ENCODE measurements at regions not wholly inside any gene's neighbourhood (a gene's known extent, or its start where the extent isn't known, plus 50 kb on each side); places are given as distances from the start of the nearest gene placed in this dataset.
"Not testable (repeated sequence)": the region's sequence is repeated elsewhere in the genome, so short reads cannot be mapped to it uniquely, and the experiment has no call there.

- DNase-seq (no peak), ATAC-seq (no peak)
- intact Hi-C loops (cut with DNase I), result loop anchor here in 1 of 2 donors (10.0 kb wide), 1 partner anchor 521 kb away; no protein-coding TSS in a partner anchor
Observed at GRCh38 chr10:57333880-57334279, 933.8 kb downstream of the IPMK start.

- ATAC-seq; intact Hi-C loops (cut with DNase I); DNase-seq: not testable (repeated sequence)
Observed at GRCh38 chr10:57321400-57321854, 946.3 kb downstream of the IPMK start.

- intact Hi-C loops (cut with DNase I), result no loop called here
Observed at GRCh38 chr10:57320416-57320815, 947.3 kb downstream of the IPMK start.

GRCh38 chr10:57314046-57314445, 953.0 kb upstream of the ZWINT start:
- ATAC-seq, result no peak
- intact Hi-C loops (cut with DNase I), result no loop called here
- DNase-seq, result no peak

More at GRCh38 chr10:57320416-57320815, 947.3 kb downstream of the IPMK start:
- ATAC-seq, result no peak
- DNase-seq, result no peak

- DNase-seq (no peak), ATAC-seq (no peak)
- intact Hi-C loops (cut with DNase I), result no loop called here
Observed at GRCh38 chr10:57303566-57303965, 942.5 kb upstream of the ZWINT start.

- intact Hi-C loops (cut with DNase I), result no loop called here
- ATAC-seq, result no peak
- DNase-seq, result no peak
Observed at GRCh38 chr10:57300718-57301117, 939.7 kb upstream of the ZWINT start.

GRCh38 chr10:57294698-57295097, 933.6 kb upstream of the ZWINT start:
- intact Hi-C loops (cut with DNase I), result no loop called here
- DNase-seq, result no peak
- ATAC-seq, result no peak

- ATAC-seq (no peak), DNase-seq (no peak)
- intact Hi-C loops (cut with DNase I), result no loop called here
Observed at GRCh38 chr10:57288754-57289153, 927.7 kb upstream of the ZWINT start.

GRCh38 chr10:57262892-57263291, 901.8 kb upstream of the ZWINT start:
- DNase-seq, result no peak
- ATAC-seq, result no peak
- intact Hi-C loops (cut with DNase I), result no loop called here

- no peak for DNase-seq
- no peak for ATAC-seq
- intact Hi-C loops (cut with DNase I), result no loop called here
Observed at GRCh38 chr10:57260175-57260574, 899.1 kb upstream of the ZWINT start.

- intact Hi-C loops (cut with DNase I), result no loop called here
- ATAC-seq (no peak), DNase-seq (no peak)
Observed at GRCh38 chr10:57249615-57250281, 888.7 kb upstream of the ZWINT start.

- intact Hi-C loops (cut with DNase I), result no loop called here
- no peak for DNase-seq
- no peak for ATAC-seq
Observed at GRCh38 chr10:57247271-57247670, 886.2 kb upstream of the ZWINT start.

GRCh38 chr10:57225920-57226319, 864.9 kb upstream of the ZWINT start:
- ATAC-seq (no peak), DNase-seq (no peak)
- intact Hi-C loops (cut with DNase I), result no loop called here

- DNase-seq (no peak), ATAC-seq (no peak)
- intact Hi-C loops (cut with DNase I), result no loop called here
Observed at GRCh38 chr10:57224811-57225210, 863.8 kb upstream of the ZWINT start.

GRCh38 chr10:57222603-57223002, 861.5 kb upstream of the ZWINT start:
- intact Hi-C loops (cut with DNase I), result no loop called here
- DNase-seq, result no peak
- ATAC-seq, result no peak

GRCh38 chr10:57222129-57222528, 861.1 kb upstream of the ZWINT start:
- no peak for ATAC-seq
- intact Hi-C loops (cut with DNase I), result no loop called here
- no peak for DNase-seq

- intact Hi-C loops (cut with DNase I), result no loop called here
- DNase-seq, result no peak
- ATAC-seq, result no peak
Observed at GRCh38 chr10:57221674-57222073, 860.6 kb upstream of the ZWINT start.

- ATAC-seq (no peak), DNase-seq (no peak)
- intact Hi-C loops (cut with DNase I), result no loop called here
Observed at GRCh38 chr10:57218382-57218781, 857.3 kb upstream of the ZWINT start.

- DNase-seq (no peak), ATAC-seq (no peak)
- intact Hi-C loops (cut with DNase I), result no loop called here
Observed at GRCh38 chr10:57202356-57202755, 841.3 kb upstream of the ZWINT start.

- DNase-seq (no peak), ATAC-seq (no peak)
- intact Hi-C loops (cut with DNase I), result no loop called here
Observed at GRCh38 chr10:57188846-57189245, 827.8 kb upstream of the ZWINT start.

GRCh38 chr10:57186201-57186600, 825.1 kb upstream of the ZWINT start:
- intact Hi-C loops (cut with DNase I), result no loop called here
- no peak for DNase-seq
- ATAC-seq, result no peak

- ATAC-seq (no peak), DNase-seq (no peak)
- intact Hi-C loops (cut with DNase I), result no loop called here
Observed at GRCh38 chr10:57169597-57169996, 808.5 kb upstream of the ZWINT start.
